ENCODE measurements at regions not wholly inside any gene's neighbourhood (a gene's known extent, or its start where the extent isn't known, plus 50 kb on each side); places are given as distances from the start of the nearest gene placed in this dataset.

- peak; percentile 36 for TF ChIP-seq CTCF (IDR thresholded peaks at IDR 0.05; ENCODE audit: control insufficient read depth, insufficient read depth, low read depth, low read length, missing control alignments)
- DNase-seq (ENCODE audit: low read depth): no peak
- H3K4me3 ChIP-seq (ENCODE audit: control insufficient read depth, low read depth, low read length): no peak overlapping the region
Measured at GRCh38 chr6:14396826-14397517, 279.4 kb downstream of the CD83 start.

GRCh38 chr6:14397518-14397901, 279.9 kb downstream of the CD83 start:
- H3K4me3 ChIP-seq (ENCODE audit: control insufficient read depth, low read depth, low read length): no peak overlapping the region
- TF ChIP-seq CTCF (IDR thresholded peaks at IDR 0.05; ENCODE audit: control insufficient read depth, insufficient read depth, low read depth, low read length, missing control alignments): no peak
- DNase-seq (ENCODE audit: low read depth): no peak

GRCh38 chr6:14398953-14399352, 281.4 kb downstream of the CD83 start:
- no peak for DNase-seq (ENCODE audit: low read depth)
- TF ChIP-seq CTCF (IDR thresholded peaks at IDR 0.05; ENCODE audit: control insufficient read depth, insufficient read depth, low read depth, low read length, missing control alignments): no peak
- no peak overlapping the region for H3K4me3 ChIP-seq (ENCODE audit: control insufficient read depth, low read depth, low read length)

- DNase-seq (ENCODE audit: low read depth): no peak
- no peak overlapping the region for H3K4me3 ChIP-seq (ENCODE audit: control insufficient read depth, low read depth, low read length)
Measured at GRCh38 chr6:14399635-14400034, 282.1 kb downstream of the CD83 start.

GRCh38 chr6:14401246-14401645, 283.7 kb downstream of the CD83 start:
- no peak for DNase-seq (ENCODE audit: low read depth)
- no peak for TF ChIP-seq CTCF (IDR thresholded peaks at IDR 0.05; ENCODE audit: control insufficient read depth, insufficient read depth, low read depth, low read length, missing control alignments)
- no peak overlapping the region for H3K4me3 ChIP-seq (ENCODE audit: control insufficient read depth, low read depth, low read length)

More at GRCh38 chr6:14399635-14400034, 282.1 kb downstream of the CD83 start:
- no peak for TF ChIP-seq CTCF (IDR thresholded peaks at IDR 0.05; ENCODE audit: control insufficient read depth, insufficient read depth, low read depth, low read length, missing control alignments)

- no peak for DNase-seq (ENCODE audit: low read depth)
- H3K4me3 ChIP-seq (ENCODE audit: control insufficient read depth, low read depth, low read length): no peak overlapping the region
- TF ChIP-seq CTCF (IDR thresholded peaks at IDR 0.05; ENCODE audit: control insufficient read depth, insufficient read depth, low read depth, low read length, missing control alignments): no peak
Measured at GRCh38 chr6:14406614-14407331, 289.2 kb downstream of the CD83 start.
